ENCODE measurements at regions not wholly inside any gene's neighbourhood (a gene's known extent, or its start where the extent isn't known, plus 50 kb on each side); places are given as distances from the start of the nearest gene placed in this dataset.

DNA sequence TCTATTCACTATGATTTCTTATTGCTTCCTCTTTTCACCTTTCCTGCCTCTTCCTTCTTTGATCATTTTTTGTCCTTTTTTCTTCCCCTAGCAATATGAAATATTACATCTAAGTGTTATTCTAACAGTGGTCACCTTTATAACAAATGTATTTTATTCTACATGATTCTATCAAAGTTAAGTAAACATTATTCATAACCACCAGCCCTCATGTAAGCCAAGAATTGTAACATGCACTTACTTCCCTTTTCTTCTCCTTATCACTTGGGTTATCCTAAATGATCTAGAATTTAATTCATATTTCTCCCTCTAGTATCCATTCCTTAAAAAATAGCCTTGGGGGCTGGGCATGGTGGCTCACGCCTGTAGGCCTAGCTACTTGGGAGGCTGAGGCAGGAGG, 88.3 kb upstream of the SLC22A23 start:
- TF ChIP-seq, protein P1, sequence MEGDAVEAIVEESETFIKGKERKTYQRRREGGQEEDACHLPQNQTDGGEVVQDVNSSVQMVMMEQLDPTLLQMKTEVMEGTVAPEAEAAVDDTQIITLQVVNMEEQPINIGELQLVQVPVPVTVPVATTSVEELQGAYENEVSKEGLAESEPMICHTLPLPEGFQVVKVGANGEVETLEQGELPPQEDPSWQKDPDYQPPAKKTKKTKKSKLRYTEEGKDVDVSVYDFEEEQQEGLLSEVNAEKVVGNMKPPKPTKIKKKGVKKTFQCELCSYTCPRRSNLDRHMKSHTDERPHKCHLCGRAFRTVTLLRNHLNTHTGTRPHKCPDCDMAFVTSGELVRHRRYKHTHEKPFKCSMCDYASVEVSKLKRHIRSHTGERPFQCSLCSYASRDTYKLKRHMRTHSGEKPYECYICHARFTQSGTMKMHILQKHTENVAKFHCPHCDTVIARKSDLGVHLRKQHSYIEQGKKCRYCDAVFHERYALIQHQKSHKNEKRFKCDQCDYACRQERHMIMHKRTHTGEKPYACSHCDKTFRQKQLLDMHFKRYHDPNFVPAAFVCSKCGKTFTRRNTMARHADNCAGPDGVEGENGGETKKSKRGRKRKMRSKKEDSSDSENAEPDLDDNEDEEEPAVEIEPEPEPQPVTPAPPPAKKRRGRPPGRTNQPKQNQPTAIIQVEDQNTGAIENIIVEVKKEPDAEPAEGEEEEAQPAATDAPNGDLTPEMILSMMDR (IDR thresholded peaks at IDR 0.05; ENCODE audit: low read depth, low read length): no peak
- TF ChIP-seq, protein P2, sequence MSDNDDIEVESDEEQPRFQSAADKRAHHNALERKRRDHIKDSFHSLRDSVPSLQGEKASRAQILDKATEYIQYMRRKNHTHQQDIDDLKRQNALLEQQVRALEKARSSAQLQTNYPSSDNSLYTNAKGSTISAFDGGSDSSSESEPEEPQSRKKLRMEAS (IDR thresholded peaks at IDR 0.05; ENCODE audit: low read depth, low read length): no peak
- TF ChIP-seq POLR2A (IDR thresholded peaks at IDR 0.05; ENCODE audit: extremely low read depth, insufficient read length): no peak

All from NB4 (cell line).